ENCODE measurements at regions not wholly inside any gene's neighbourhood (a gene's known extent, or its start where the extent isn't known, plus 50 kb on each side); places are given as distances from the start of the nearest gene placed in this dataset.

- DNase-seq (ENCODE audit: low spot score) = no peak
Observed at GRCh38 chr16:6499413-6499812, 833.2 kb upstream of the RBFOX1 start.

GRCh38 chr16:6498858-6499257 is 833.8 kb upstream of the RBFOX1 start:
- no peak for DNase-seq (ENCODE audit: low spot score)

- no peak for DNase-seq (ENCODE audit: low spot score)
Observed at GRCh38 chr16:6496996-6497395, 835.6 kb upstream of the RBFOX1 start.

GRCh38 chr16:6495486-6496210 is 837.0 kb upstream of the RBFOX1 start:
- no peak for DNase-seq (ENCODE audit: low spot score)

- no peak for DNase-seq (ENCODE audit: low spot score)
Observed at GRCh38 chr16:6494716-6495115, 837.9 kb upstream of the RBFOX1 start.

- no peak for DNase-seq (ENCODE audit: low spot score)
Observed at GRCh38 chr16:6493555-6493954, 839.1 kb upstream of the RBFOX1 start.

GRCh38 chr16:6492742-6493141 is 839.9 kb upstream of the RBFOX1 start:
- no peak for DNase-seq (ENCODE audit: low spot score)

- DNase-seq (ENCODE audit: low spot score) = no peak
Observed at GRCh38 chr16:6484935-6485334, 847.7 kb upstream of the RBFOX1 start.

GRCh38 chr16:6484081-6484480 is 848.6 kb upstream of the RBFOX1 start:
- DNase-seq (ENCODE audit: low spot score) = no peak

GRCh38 chr16:6483469-6484033 is 849.1 kb upstream of the RBFOX1 start:
- no peak for DNase-seq (ENCODE audit: low spot score)

- no peak for DNase-seq (ENCODE audit: low spot score)
Observed at GRCh38 chr16:6482696-6483468, 849.8 kb upstream of the RBFOX1 start.

- no peak for DNase-seq (ENCODE audit: low spot score)
Observed at GRCh38 chr16:6481894-6482293, 850.8 kb upstream of the RBFOX1 start.

GRCh38 chr16:6453742-6454141 is 878.9 kb upstream of the RBFOX1 start:
- DNase-seq (ENCODE audit: low spot score) = no peak

GRCh38 chr16:6447021-6447790 is 885.4 kb upstream of the RBFOX1 start:
- DNase-seq (ENCODE audit: low spot score) = no peak

- no peak for DNase-seq (ENCODE audit: low spot score)
Observed at GRCh38 chr16:6446370-6446769, 886.3 kb upstream of the RBFOX1 start.

GRCh38 chr16:6439129-6439528 is 893.5 kb upstream of the RBFOX1 start:
- DNase-seq (ENCODE audit: low spot score) = no peak

- no peak for DNase-seq (ENCODE audit: low spot score)
Observed at GRCh38 chr16:6428861-6429260, 903.8 kb upstream of the RBFOX1 start.

GRCh38 chr16:6427621-6428020 is 905.0 kb upstream of the RBFOX1 start:
- no peak for DNase-seq (ENCODE audit: low spot score)

- DNase-seq (ENCODE audit: low spot score) = no peak
Observed at GRCh38 chr16:6407596-6407995, 925.0 kb upstream of the RBFOX1 start.

GRCh38 chr16:6406028-6406427 is 926.6 kb upstream of the RBFOX1 start:
- no peak for DNase-seq (ENCODE audit: low spot score)

- DNase-seq (ENCODE audit: low spot score) = peak; percentile 79
Observed at GRCh38 chr16:6382924-6383459, 949.7 kb upstream of the RBFOX1 start.

GRCh38 chr16:6381896-6382295 is 950.7 kb upstream of the RBFOX1 start:
- DNase-seq (ENCODE audit: low spot score) = no peak
